ENCODE measurements at regions not wholly inside any gene's neighbourhood (a gene's known extent, or its start where the extent isn't known, plus 50 kb on each side); places are given as distances from the start of the nearest gene placed in this dataset.
"Not testable (repeated sequence)": the region's sequence is repeated elsewhere in the genome, so short reads cannot be mapped to it uniquely, and the experiment has no call there.

GRCh38 chr2:13522096-13522495, 805.4 kb downstream of the TRIB2 start:
- Histone ChIP-seq H3K27me3 (ENCODE audit: control insufficient read depth, low read length) (no peaks in the 10 kb centered on the region), H3K9me2 (replicated peaks; ENCODE audit: control insufficient read depth, low read length) (no peaks in the 10 kb centered on the region), H3K27ac (ENCODE audit: low read depth, low read length) (no peak overlapping the region), H3K36me3 (ENCODE audit: control insufficient read depth, low read length) (no peaks in the 10 kb centered on the region), H3K79me2 (ENCODE audit: control insufficient read depth, low read length) (no peaks in the 10 kb centered on the region), H3F3A (ENCODE audit: control insufficient read depth, insufficient read depth) (no peaks in the 10 kb centered on the region), H3K9me3 (ENCODE audit: control insufficient read depth, insufficient read depth, low read length) (no peaks in the 10 kb centered on the region), H3K4me3 (ENCODE audit: low read length) (no peak overlapping the region), H3K4me2 (ENCODE audit: low read length) (no peak overlapping the region), H3K4me1 (ENCODE audit: control insufficient read depth, low read length) (no peaks in the 10 kb centered on the region), H4K20me1 (ENCODE audit: control insufficient read depth, insufficient read depth, low read depth, low read length) (no peaks in the 10 kb centered on the region)
- TF ChIP-seq CTCF (IDR thresholded peaks at IDR 0.05; ENCODE audit: low read depth, low read length, poor library complexity, severe bottlenecking) (no peak), EZH2phosphoT487 (IDR thresholded peaks at IDR 0.05; ENCODE audit: borderline replicate concordance, low read length) (no peak)

GRCh38 chr2:13522917-13523821, 806.4 kb downstream of the TRIB2 start:
- no peak overlapping the region for H3K4me3 ChIP-seq (ENCODE audit: low read length)
- no peak for TF ChIP-seq CTCF (IDR thresholded peaks at IDR 0.05; ENCODE audit: low read depth, low read length, poor library complexity, severe bottlenecking)
- no peaks in the 10 kb centered on the region for H3K4me1 ChIP-seq (ENCODE audit: control insufficient read depth, low read length)
- no peaks in the 10 kb centered on the region for H3K79me2 ChIP-seq (ENCODE audit: control insufficient read depth, low read length)
- no peak overlapping the region for H3K27ac ChIP-seq (ENCODE audit: low read depth, low read length)
- H3K36me3 ChIP-seq (ENCODE audit: control insufficient read depth, low read length), result no peaks in the 10 kb centered on the region
- no peaks in the 10 kb centered on the region for H3K9me2 ChIP-seq (replicated peaks; ENCODE audit: control insufficient read depth, low read length)
- H3K4me2 ChIP-seq (ENCODE audit: low read length), result no peak overlapping the region
- no peaks in the 10 kb centered on the region for H3F3A ChIP-seq (ENCODE audit: control insufficient read depth, insufficient read depth)
- H3K9me3 ChIP-seq (ENCODE audit: control insufficient read depth, insufficient read depth, low read length), result no peaks in the 10 kb centered on the region
- no peaks in the 10 kb centered on the region for H4K20me1 ChIP-seq (ENCODE audit: control insufficient read depth, insufficient read depth, low read depth, low read length)
- no peaks in the 10 kb centered on the region for H3K27me3 ChIP-seq (ENCODE audit: control insufficient read depth, low read length)

GRCh38 chr2:13524492-13524891, 807.8 kb downstream of the TRIB2 start:
- Histone ChIP-seq H3K27ac (ENCODE audit: low read depth, low read length) (no peak overlapping the region), H4K20me1 (ENCODE audit: control insufficient read depth, insufficient read depth, low read depth, low read length) (no peaks in the 10 kb centered on the region), H3F3A (ENCODE audit: control insufficient read depth, insufficient read depth) (no peaks in the 10 kb centered on the region)

GRCh38 chr2:13531735-13532410, 815.1 kb downstream of the TRIB2 start:
- not testable (repeated sequence) for H4K20me1 ChIP-seq (ENCODE audit: control insufficient read depth, insufficient read depth, low read depth, low read length); H3K79me2 ChIP-seq (ENCODE audit: control insufficient read depth, low read length); H3K27ac ChIP-seq (ENCODE audit: low read depth, low read length); H3K4me3 ChIP-seq (ENCODE audit: low read length); H3K4me1 ChIP-seq (ENCODE audit: control insufficient read depth, low read length); H3K4me2 ChIP-seq (ENCODE audit: low read length); H3K27me3 ChIP-seq (ENCODE audit: control insufficient read depth, low read length); H3K36me3 ChIP-seq (ENCODE audit: control insufficient read depth, low read length); H3K9me2 ChIP-seq (replicated peaks; ENCODE audit: control insufficient read depth, low read length); H3K9me3 ChIP-seq (ENCODE audit: control insufficient read depth, insufficient read depth, low read length); H3F3A ChIP-seq (ENCODE audit: control insufficient read depth, insufficient read depth)

More at GRCh38 chr2:13524492-13524891, 807.8 kb downstream of the TRIB2 start:
- no peak overlapping the region for H3K4me3 ChIP-seq (ENCODE audit: low read length)
- H3K9me3 ChIP-seq (ENCODE audit: control insufficient read depth, insufficient read depth, low read length), result no peaks in the 10 kb centered on the region
- no peaks in the 10 kb centered on the region for H3K9me2 ChIP-seq (replicated peaks; ENCODE audit: control insufficient read depth, low read length)
- no peaks in the 10 kb centered on the region for H3K79me2 ChIP-seq (ENCODE audit: control insufficient read depth, low read length)
- no peaks in the 10 kb centered on the region for H3K4me1 ChIP-seq (ENCODE audit: control insufficient read depth, low read length)
- H3K36me3 ChIP-seq (ENCODE audit: control insufficient read depth, low read length), result no peaks in the 10 kb centered on the region
- no peaks in the 10 kb centered on the region for H3K27me3 ChIP-seq (ENCODE audit: control insufficient read depth, low read length)
- no peak overlapping the region for H3K4me2 ChIP-seq (ENCODE audit: low read length)
- no peak for TF ChIP-seq EZH2phosphoT487 (IDR thresholded peaks at IDR 0.05; ENCODE audit: borderline replicate concordance, low read length)
- TF ChIP-seq CTCF (IDR thresholded peaks at IDR 0.05; ENCODE audit: low read depth, low read length, poor library complexity, severe bottlenecking), result no peak

- not testable (repeated sequence) for H4K20me1 ChIP-seq (ENCODE audit: control insufficient read depth, insufficient read depth, low read depth, low read length); H3K4me2 ChIP-seq (ENCODE audit: low read length); H3K27me3 ChIP-seq (ENCODE audit: control insufficient read depth, low read length); H3K4me3 ChIP-seq (ENCODE audit: low read length); H3K9me3 ChIP-seq (ENCODE audit: control insufficient read depth, insufficient read depth, low read length); H3K36me3 ChIP-seq (ENCODE audit: control insufficient read depth, low read length); H3K27ac ChIP-seq (ENCODE audit: low read depth, low read length); H3K4me1 ChIP-seq (ENCODE audit: control insufficient read depth, low read length); H3K79me2 ChIP-seq (ENCODE audit: control insufficient read depth, low read length); H3K9me2 ChIP-seq (replicated peaks; ENCODE audit: control insufficient read depth, low read length); H3F3A ChIP-seq (ENCODE audit: control insufficient read depth, insufficient read depth)
These were observed 816.2 kb downstream of the TRIB2 start for GRCh38 chr2:13532781-13533523.

Measured in DOHH2 (cell line).